GM23248 (cell line): ENCODE measurements at regions not wholly inside any gene's neighbourhood (a gene's known extent, or its start where the extent isn't known, plus 50 kb on each side); places are given as distances from the start of the nearest gene placed in this dataset.

Experiments used
- EZH2 ChIP-seq: fragments of 200-600 bp; sonication (generic); IDR thresholded peaks from 2 replicates; pipeline ENCODE4 v1.6.1; 2018; ENCODE audit warnings: antibody characterized with exemption, mild to moderate bottlenecking; ENCODE audit not compliant: insufficient read depth, poor library complexity, severe bottlenecking
- EZH2phosphoT487 ChIP-seq: fragments of 200-600 bp; sonication (generic); IDR thresholded peaks from 2 replicates; pipeline ENCODE4 v1.6.1; 2018; ENCODE audit warnings: antibody characterized with exemption, moderate library complexity, mild to moderate bottlenecking, low read depth; ENCODE audit not compliant: insufficient read depth

DNA sequence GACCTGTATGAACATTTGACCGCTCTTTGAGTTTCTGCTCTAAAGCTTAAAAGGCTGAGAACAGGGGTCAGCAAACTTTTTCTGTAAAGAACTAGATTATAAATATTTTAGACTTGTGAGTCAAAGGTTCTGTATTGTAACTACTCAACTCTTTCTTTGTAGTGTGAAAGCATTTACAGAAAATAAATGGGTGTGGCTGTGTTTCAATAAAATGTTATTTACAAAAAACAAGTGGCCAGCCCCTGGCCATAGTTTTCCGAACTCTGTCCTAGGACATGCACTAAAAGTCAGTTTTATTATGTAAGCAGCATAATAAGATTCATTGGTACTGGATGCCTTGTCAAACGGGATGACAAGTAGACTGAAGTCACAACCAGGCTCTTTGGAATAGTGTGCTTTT, 434.9 kb downstream of the ZEB2 start:
- TF ChIP-seq EZH2 (no peak), EZH2phosphoT487 (no peak)
